ENCODE measurements at regions not wholly inside any gene's neighbourhood (a gene's known extent, or its start where the extent isn't known, plus 50 kb on each side); places are given as distances from the start of the nearest gene placed in this dataset.

GRCh38 chr16:61549327-61549726 is 486.9 kb downstream of the CDH8 start:
- BruUV-seq (replicated peaks) = no TSS peak
- POLR2A ChIA-PET = no interaction called here

GRCh38 chr16:61547626-61548025 is 488.6 kb downstream of the CDH8 start:
- intact Hi-C loops (cut with micrococcal nuclease; ENCODE audit: unreplicated experiment) = no loop called here
- no peaks in the 10 kb centered on the region for H3K4me1 ChIP-seq (ENCODE audit: control insufficient read depth, insufficient read depth, low read length)
- H3K27me3 ChIP-seq (ENCODE audit: control insufficient read depth, insufficient read depth, low read length) = no peaks in the 10 kb centered on the region
- no TSS peak for BruUV-seq (replicated peaks)
- H3K36me3 ChIP-seq (ENCODE audit: control insufficient read depth, insufficient read depth, low read length) = no peaks in the 10 kb centered on the region
- H3K4me3 ChIP-seq (ENCODE audit: low read depth in 2 of 2, low read length in 2 of 2) = no peak overlapping the region
- ChIA-PET POLR2A (no interaction called here), CTCF (no interaction called here)
- in situ Hi-C loops (cut with HindIII; ENCODE audit: low pct_unique_long_range_greater_than_20kb, low sequenced_read_pairs) = no loop called here
- no peak overlapping the region for H3K27ac ChIP-seq (ENCODE audit: low read length)
- no peak for TF ChIP-seq SIN3A (IDR thresholded peaks at IDR 0.05; ENCODE audit: borderline replicate concordance, insufficient read depth, low read depth, low read length)
- no peak for TF ChIP-seq POLR2AphosphoS5 (IDR thresholded peaks at IDR 0.05; ENCODE audit: low read depth, low read length)
- TF ChIP-seq CTCF (IDR thresholded peaks at IDR 0.05) = no peak
- no peak for TF ChIP-seq REST (IDR thresholded peaks at IDR 0.05; ENCODE audit: insufficient read depth in 1 of 2, low read depth in 2 of 2, low read length in 1 of 2)
- ATAC-seq = no peak
- DNase-seq (ENCODE audit: low read depth, low spot score) = no peak
- no peaks in the 10 kb centered on the region for H3K9me3 ChIP-seq (ENCODE audit: control insufficient read depth, insufficient read depth, low read depth, low read length)

More at GRCh38 chr16:61549327-61549726, 486.9 kb downstream of the CDH8 start:
- Histone ChIP-seq H3K27ac (ENCODE audit: low read length) (no peak overlapping the region), H3K4me3 (ENCODE audit: low read depth in 2 of 2, low read length in 2 of 2) (no peak overlapping the region), H3K36me3 (ENCODE audit: control insufficient read depth, insufficient read depth, low read length) (no peaks in the 10 kb centered on the region), H3K4me1 (ENCODE audit: control insufficient read depth, insufficient read depth, low read length) (no peaks in the 10 kb centered on the region), H3K9me3 (ENCODE audit: control insufficient read depth, insufficient read depth, low read depth, low read length) (no peaks in the 10 kb centered on the region), H3K27me3 (ENCODE audit: control insufficient read depth, insufficient read depth, low read length) (no peaks in the 10 kb centered on the region)
- intact Hi-C loops (cut with micrococcal nuclease; ENCODE audit: unreplicated experiment) (no loop called here), in situ Hi-C loops (cut with HindIII; ENCODE audit: low pct_unique_long_range_greater_than_20kb, low sequenced_read_pairs) (no loop called here)
- ATAC-seq (no peak), DNase-seq (ENCODE audit: low read depth, low spot score) (no peak)
- CTCF ChIA-PET = no interaction called here
- TF ChIP-seq TCF7L2 (IDR thresholded peaks at IDR 0.05; ENCODE audit: low read depth, low read length) (no peak), SIN3A (IDR thresholded peaks at IDR 0.05; ENCODE audit: borderline replicate concordance, insufficient read depth, low read depth, low read length) (no peak), POLR2AphosphoS5 (IDR thresholded peaks at IDR 0.05; ENCODE audit: low read depth, low read length) (no peak), REST (IDR thresholded peaks at IDR 0.05; ENCODE audit: insufficient read depth in 1 of 2, low read depth in 2 of 2, low read length in 1 of 2) (no peak), CTCF (IDR thresholded peaks at IDR 0.05) (no peak)

All from Panc1 (cell line).